ENCODE measurements at regions not wholly inside any gene's neighbourhood (a gene's known extent, or its start where the extent isn't known, plus 50 kb on each side); places are given as distances from the start of the nearest gene placed in this dataset.

- TF ChIP-seq CTCF (conservative IDR thresholded peaks at IDR 0.05): no peak
- no peak overlapping the region for H3K27ac ChIP-seq
Measured at GRCh38 chr17:13374203-13375143, 227.3 kb downstream of the HS3ST3A1 start.

- H3K27ac ChIP-seq: no peak overlapping the region
Measured at GRCh38 chr17:13372432-13372831, 229.3 kb downstream of the HS3ST3A1 start.

GRCh38 chr17:13367154-13367553 lies 234.6 kb downstream of the HS3ST3A1 start:
- H3K27ac ChIP-seq: no peak overlapping the region
- TF ChIP-seq CTCF (conservative IDR thresholded peaks at IDR 0.05): no peak

More at GRCh38 chr17:13372432-13372831, 229.3 kb downstream of the HS3ST3A1 start:
- no peak for TF ChIP-seq CTCF (conservative IDR thresholded peaks at IDR 0.05)

- TF ChIP-seq CTCF (conservative IDR thresholded peaks at IDR 0.05): no peak
- no peak overlapping the region for H3K27ac ChIP-seq
Measured at GRCh38 chr17:13365331-13365730, 236.4 kb downstream of the HS3ST3A1 start.

GRCh38 chr17:13363771-13364170 lies 238.0 kb downstream of the HS3ST3A1 start:
- no peak for TF ChIP-seq CTCF (conservative IDR thresholded peaks at IDR 0.05)
- no peak overlapping the region for H3K27ac ChIP-seq

GRCh38 chr17:13362341-13363122 lies 239.2 kb downstream of the HS3ST3A1 start:
- H3K27ac ChIP-seq: no peak overlapping the region
- no peak for TF ChIP-seq CTCF (conservative IDR thresholded peaks at IDR 0.05)

GRCh38 chr17:13359774-13360173 lies 242.0 kb downstream of the HS3ST3A1 start:
- TF ChIP-seq CTCF (conservative IDR thresholded peaks at IDR 0.05): no peak
- no peak overlapping the region for H3K27ac ChIP-seq

Data from VCaP (cell line).